Activated B cell treated with CpG ODN at 0.5 μM for 24 hours (primary cell): ENCODE measurements at regions not wholly inside any gene's neighbourhood (a gene's known extent, or its start where the extent isn't known, plus 50 kb on each side); places are given as distances from the start of the nearest gene placed in this dataset.

Experiments used
- ATAC-seq: fragments of 200-7000 bp; cut with Tn5 transposase; one replicate; pipeline ENCODE4 v1.10.0; 2021; ENCODE audit warnings: low read depth, mild to moderate bottlenecking, moderate library complexity
- CTCF ChIA-PET: fragments of 350-600 bp; sonication (Branson Sonifier 250); formaldehyde crosslinking; loops from one replicate; lab custom pipeline; 2021; ENCODE audit warnings: antibody characterized with exemption; lab: Charles Lee
- POLR2A ChIA-PET: fragments of 350-600 bp; sonication (Branson Sonifier 250); formaldehyde crosslinking; loops from one replicate; lab custom pipeline; 2021; ENCODE audit warnings: antibody characterized with exemption; lab: Charles Lee
- DNase-seq: peaks from one replicate; pipeline ENCODE4 v3.0.0; 2022
- H3K27ac Mint-ChIP-seq: one replicate; pipeline ENCODE4 v1.8.0; 2020; ENCODE audit warnings: mixed read lengths
- H3K27me3 Mint-ChIP-seq: one replicate; pipeline ENCODE4 v1.8.0; 2021; ENCODE audit warnings: mixed read lengths
- H3K36me3 Mint-ChIP-seq: one replicate; pipeline ENCODE4 v1.8.0; 2021; ENCODE audit warnings: low read depth, mixed read lengths
- H3K4me1 Mint-ChIP-seq: one replicate; pipeline ENCODE4 v1.8.0; 2021; ENCODE audit warnings: mixed read lengths
- H3K4me3 Mint-ChIP-seq: one replicate; pipeline ENCODE4 v1.8.0; 2020; ENCODE audit warnings: mild to moderate bottlenecking, mixed read lengths
- H3K9me3 Mint-ChIP-seq: one replicate; pipeline ENCODE4 v1.8.0; 2020; ENCODE audit warnings: mixed read lengths
- intact Hi-C: fragments of 100-400 bp; cut with micrococcal nuclease; formaldehyde crosslinking; loops from one replicate; pipeline ENCODE4 v1.15.1; 2024
- TF ChIP-seq, protein P1 (sequence below): fragments of 200-600 bp; IDR thresholded peaks from one replicate; pipeline ENCODE4 v1.8.0; 2022; ENCODE audit warnings: antibody characterized with exemption, mild to moderate bottlenecking

GRCh38 chr1:232380596-232380995, 249.3 kb downstream of the SIPA1L2 start:
- Mint-ChIP-seq H3K4me1 (no peaks in the 10 kb centered on the region), H3K4me3 (no peak overlapping the region), H3K27me3 (peaks cover 1% of the 10 kb centered on the region), H3K36me3 (no peaks in the 10 kb centered on the region), H3K9me3 (no peaks in the 10 kb centered on the region), H3K27ac (no peak overlapping the region)
- no peak for DNase-seq
- TF ChIP-seq, protein P1, sequence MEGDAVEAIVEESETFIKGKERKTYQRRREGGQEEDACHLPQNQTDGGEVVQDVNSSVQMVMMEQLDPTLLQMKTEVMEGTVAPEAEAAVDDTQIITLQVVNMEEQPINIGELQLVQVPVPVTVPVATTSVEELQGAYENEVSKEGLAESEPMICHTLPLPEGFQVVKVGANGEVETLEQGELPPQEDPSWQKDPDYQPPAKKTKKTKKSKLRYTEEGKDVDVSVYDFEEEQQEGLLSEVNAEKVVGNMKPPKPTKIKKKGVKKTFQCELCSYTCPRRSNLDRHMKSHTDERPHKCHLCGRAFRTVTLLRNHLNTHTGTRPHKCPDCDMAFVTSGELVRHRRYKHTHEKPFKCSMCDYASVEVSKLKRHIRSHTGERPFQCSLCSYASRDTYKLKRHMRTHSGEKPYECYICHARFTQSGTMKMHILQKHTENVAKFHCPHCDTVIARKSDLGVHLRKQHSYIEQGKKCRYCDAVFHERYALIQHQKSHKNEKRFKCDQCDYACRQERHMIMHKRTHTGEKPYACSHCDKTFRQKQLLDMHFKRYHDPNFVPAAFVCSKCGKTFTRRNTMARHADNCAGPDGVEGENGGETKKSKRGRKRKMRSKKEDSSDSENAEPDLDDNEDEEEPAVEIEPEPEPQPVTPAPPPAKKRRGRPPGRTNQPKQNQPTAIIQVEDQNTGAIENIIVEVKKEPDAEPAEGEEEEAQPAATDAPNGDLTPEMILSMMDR: no peak
- ATAC-seq: no peak
- intact Hi-C loops: no loop called here
- POLR2A ChIA-PET: no interaction called here
- CTCF ChIA-PET: no interaction called here

DNA sequence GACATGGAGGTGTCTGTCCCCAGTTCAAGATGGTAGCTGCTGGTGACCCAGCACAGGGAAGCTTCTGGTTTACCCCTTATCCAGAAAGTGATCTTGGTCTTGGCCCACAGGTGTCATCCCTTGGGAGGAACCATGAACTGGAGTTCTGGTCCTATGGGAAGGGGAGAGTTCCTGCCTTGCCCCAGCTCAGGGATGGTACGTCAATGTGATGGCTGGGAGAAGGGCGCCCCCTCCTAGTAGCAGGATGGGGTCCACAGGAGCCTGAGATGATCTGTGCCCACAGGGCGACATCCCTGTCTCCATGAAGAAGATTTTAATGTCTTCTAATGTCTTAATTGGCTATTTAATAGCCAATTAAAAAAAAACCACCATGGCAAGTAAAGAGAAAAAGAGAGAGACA, 249.8 kb downstream of the SIPA1L2 start:
- TF ChIP-seq, protein P1: no peak
- intact Hi-C loops: no loop called here
- no peak overlapping the region for H3K4me3 Mint-ChIP-seq
- no peaks in the 10 kb centered on the region for H3K36me3 Mint-ChIP-seq
- H3K27me3 Mint-ChIP-seq: peaks cover 1% of the 10 kb centered on the region
- no peaks in the 10 kb centered on the region for H3K4me1 Mint-ChIP-seq
- H3K27ac Mint-ChIP-seq: no peak overlapping the region
- H3K9me3 Mint-ChIP-seq: no peaks in the 10 kb centered on the region
- ATAC-seq: no peak
- CTCF ChIA-PET: no interaction called here
- POLR2A ChIA-PET: no interaction called here
- DNase-seq: no peak

DNA sequence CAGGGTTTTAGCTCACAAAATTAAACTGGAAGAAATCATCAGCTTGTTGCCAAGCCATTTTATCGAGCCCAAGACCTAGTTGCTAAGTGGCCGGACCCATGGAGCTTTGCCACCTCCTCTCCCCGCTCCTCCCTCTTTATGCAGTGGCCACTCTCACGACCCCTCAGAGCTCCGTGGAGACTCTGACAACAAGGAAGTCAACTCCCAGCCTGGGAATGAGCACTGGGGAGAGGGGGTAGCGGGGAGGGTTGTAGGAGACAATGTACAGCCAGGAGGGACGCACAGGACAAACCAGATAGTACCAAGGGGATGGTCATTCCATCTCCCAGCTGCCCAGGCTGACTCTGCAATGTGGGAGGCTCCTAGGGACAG, 250.9 kb downstream of the SIPA1L2 start:
- Mint-ChIP-seq H3K4me3 (no peak overlapping the region), H3K36me3 (no peaks in the 10 kb centered on the region), H3K4me1 (no peaks in the 10 kb centered on the region), H3K27me3 (peaks cover 1% of the 10 kb centered on the region), H3K27ac (no peak overlapping the region), H3K9me3 (no peaks in the 10 kb centered on the region)
- ChIA-PET POLR2A (no interaction called here), CTCF (no interaction called here)
- TF ChIP-seq, protein P1: no peak
- no peak for DNase-seq
- ATAC-seq: no peak
- intact Hi-C loops: no loop called here

DNA sequence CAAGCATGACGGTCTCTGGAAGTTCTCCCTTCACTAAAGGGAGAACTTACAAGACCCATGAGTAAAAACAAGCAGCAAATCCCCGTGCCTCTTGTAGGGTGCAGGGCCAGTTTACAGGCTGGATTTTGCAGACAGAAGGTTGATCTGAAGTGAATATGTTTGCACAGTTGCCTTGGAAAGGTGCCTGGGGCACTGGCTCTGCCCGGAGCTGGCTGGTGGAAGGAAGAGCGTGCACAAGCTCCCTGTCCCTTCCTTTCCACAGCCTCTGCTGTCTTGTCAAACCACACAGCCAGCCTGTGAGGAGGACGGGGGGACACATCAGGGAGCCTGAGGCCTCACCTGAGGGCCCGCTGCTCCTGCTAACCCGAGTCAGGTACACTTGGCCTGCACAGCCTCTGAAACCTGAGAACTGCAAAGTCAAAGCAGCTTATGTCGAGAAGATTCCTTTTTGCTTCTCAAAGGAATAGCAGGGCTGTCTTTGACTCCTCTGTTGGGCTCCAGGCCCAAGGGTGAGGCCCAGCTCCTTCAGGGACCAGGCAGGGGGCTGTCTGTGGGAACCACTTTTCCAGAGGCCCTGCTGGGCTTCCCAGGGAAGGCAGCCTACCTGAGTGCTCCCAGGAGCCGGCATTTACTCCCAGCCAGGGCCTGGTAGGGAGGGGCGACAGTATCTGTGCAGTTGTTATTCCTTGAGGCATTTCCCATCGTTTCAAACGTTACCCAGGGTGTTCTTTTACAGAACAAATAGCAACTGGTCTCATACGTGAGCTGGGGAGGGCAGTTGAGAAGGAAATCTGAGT, 251.5 kb downstream of the SIPA1L2 start:
- TF ChIP-seq, protein P1: no peak
- Mint-ChIP-seq H3K27me3 (peaks cover 1% of the 10 kb centered on the region), H3K27ac (no peak overlapping the region), H3K36me3 (no peaks in the 10 kb centered on the region), H3K4me3 (no peak overlapping the region), H3K4me1 (no peaks in the 10 kb centered on the region), H3K9me3 (no peaks in the 10 kb centered on the region)
- POLR2A ChIA-PET: no interaction called here
- DNase-seq: no peak
- intact Hi-C loops: no loop called here
- CTCF ChIA-PET: no interaction called here
- no peak for ATAC-seq

- Mint-ChIP-seq H3K9me3 (no peaks in the 10 kb centered on the region), H3K4me1 (no peaks in the 10 kb centered on the region), H3K27ac (no peak overlapping the region), H3K36me3 (no peaks in the 10 kb centered on the region), H3K4me3 (no peak overlapping the region), H3K27me3 (peaks cover 1% of the 10 kb centered on the region)
- intact Hi-C loops: no loop called here
- POLR2A ChIA-PET: no interaction called here
- CTCF ChIA-PET: no interaction called here
- ATAC-seq (no peak), DNase-seq (no peak)
- TF ChIP-seq, protein P1: no peak
Observed at GRCh38 chr1:232377494-232377770, 252.5 kb downstream of the SIPA1L2 start.
